ENCODE measurements at regions not wholly inside any gene's neighbourhood (a gene's known extent, or its start where the extent isn't known, plus 50 kb on each side); places are given as distances from the start of the nearest gene placed in this dataset.

DNA sequence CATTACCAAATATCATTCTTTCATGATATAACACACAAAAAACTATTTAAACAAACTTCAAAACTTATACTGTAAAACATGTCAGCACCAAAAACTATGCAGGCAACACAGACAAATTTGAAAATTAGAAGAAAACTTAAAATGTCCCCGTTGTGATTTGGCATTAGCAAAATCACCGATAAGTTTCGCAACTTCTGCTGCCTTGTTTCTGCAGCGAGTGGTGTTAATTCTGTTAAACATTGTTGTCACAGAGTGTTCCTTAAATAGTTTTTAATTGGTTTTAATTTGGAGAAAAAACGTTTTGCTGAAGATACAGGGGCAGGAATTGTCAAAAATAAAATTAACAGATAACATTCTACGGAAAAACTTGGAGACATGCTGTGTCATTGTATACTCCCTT lies 160.6 kb downstream of the RPLP1 start:
- Histone ChIP-seq H3K36me3 (ENCODE audit: control insufficient read depth, insufficient read depth, low read length) (no peaks in the 10 kb centered on the region), H3K9me1 (ENCODE audit: insufficient read depth, low read length) (no peaks in the 10 kb centered on the region), H3K9ac (ENCODE audit: low read depth, low read length) (no peak overlapping the region), H4K5ac (ENCODE audit: low read depth, low read length) (no peak overlapping the region), H3K23ac (ENCODE audit: low read depth, low read length) (no peak overlapping the region), H3K4me1 (ENCODE audit: control insufficient read depth, insufficient read depth, low read length) (no peaks in the 10 kb centered on the region), H4K91ac (ENCODE audit: insufficient read depth, low read depth, low read length) (no peak overlapping the region), H2AK5ac (ENCODE audit: low read depth, low read length) (no peak overlapping the region), H2AFZ (replicated peaks; ENCODE audit: low read length, poor library complexity) (no peak overlapping the region), H4K20me1 (ENCODE audit: insufficient read depth, low read length) (no peaks in the 10 kb centered on the region), H2BK15ac (ENCODE audit: low read depth, low read length) (no peak overlapping the region), H3K18ac (ENCODE audit: low read depth, low read length) (no peak overlapping the region), H2AK9ac (replicated peaks; ENCODE audit: low read depth, low read length, poor library complexity) (no peak overlapping the region), H3K4me3 (ENCODE audit: insufficient read depth, low read depth, low read length) (no peak overlapping the region), H2BK5ac (ENCODE audit: low read depth, low read length, poor library complexity, severe bottlenecking) (no peak overlapping the region), H4K8ac (ENCODE audit: low read depth in 2 of 2, low read length in 2 of 2) (no peak overlapping the region), H3K27me3 (ENCODE audit: control insufficient read depth, insufficient read depth, low read length) (peaks cover 27% of the 10 kb centered on the region), H3K56ac (ENCODE audit: extremely low read depth, insufficient read depth, low read length) (no peak overlapping the region), H2BK120ac (ENCODE audit: low read depth, low read length) (no peak overlapping the region), H3K27ac (ENCODE audit: insufficient read depth, low read length) (no peak overlapping the region), H2BK20ac (ENCODE audit: low read depth, low read length) (no peak overlapping the region), H3K4me2 (ENCODE audit: low read depth, low read length) (no peak overlapping the region), H3K9me3 (ENCODE audit: control insufficient read depth, insufficient read depth, low read length) (no peaks in the 10 kb centered on the region), H3K4ac (ENCODE audit: low read depth, low read length) (no peak overlapping the region), H3K79me1 (ENCODE audit: low read depth in 1 of 2, low read length in 2 of 2) (no peaks in the 10 kb centered on the region), H3K14ac (replicated peaks; ENCODE audit: low read depth, low read length) (no peak overlapping the region)
- intact Hi-C loops (cut with micrococcal nuclease) (no loop called here), dilution Hi-C loops (cut with HindIII; ENCODE audit: low sequenced_read_pairs, unreplicated experiment) (no loop called here), in situ Hi-C loops (cut with MboI; ENCODE audit: low sequenced_read_pairs) (no loop called here)
- POLR2A ChIA-PET (ENCODE audit: unreplicated experiment), result no interaction called here
- BruUV-seq (replicated peaks), result no TSS peak
- 93% methylated on average over 3 of the region's 6 CpGs; no CpG with 5 or more reads in 1 of the 2 experiments for WGBS, 2 experiments (ENCODE audit: extremely low coverage in 2 of 2, insufficient read length in 1 of 2)
- CTCF ChIA-PET, result no interaction called here
- no peak for TF ChIP-seq SMC3 (IDR thresholded peaks at IDR 0.05; ENCODE audit: low read depth, low read length)
- peak; percentile 46; the same call in 1 of the 2 replicates for TF ChIP-seq CEBPB (IDR thresholded peaks at IDR 0.05; ENCODE audit: low read depth, low read length)
- DNase-seq, result no peak
- ATAC-seq (ENCODE audit: low read depth), result no peak
